RWPE2 (cell line): ENCODE measurements at regions not wholly inside any gene's neighbourhood (a gene's known extent, or its start where the extent isn't known, plus 50 kb on each side); places are given as distances from the start of the nearest gene placed in this dataset.
"Not testable (repeated sequence)": the region's sequence is repeated elsewhere in the genome, so short reads cannot be mapped to it uniquely, and the experiment has no call there.

Experiments used
- ATAC-seq: fragments of 200-7000 bp; cut with Tn5 transposase; 3 replicates; pipeline ENCODE4 v1.9.1; 2021; ENCODE audit warnings: low read depth
- DNase-seq: peaks from one replicate; pipeline ENCODE4 v3.0.0-alpha.2; 2020; ENCODE audit warnings: low spot score
- H3K27ac ChIP-seq: fragments of 450-650 bp; 2 replicates; pipeline ENCODE4 v1.5.1; 2017; ENCODE audit warnings: mild to moderate bottlenecking; ENCODE audit not compliant: poor library complexity, severe bottlenecking
- H3K27me3 ChIP-seq: fragments of 250-450 bp; sonication (Bioruptor Pico); 2 replicates; pipeline ENCODE4 v1.5.1; 2021; ENCODE audit warnings: mild to moderate bottlenecking, moderate library complexity; ENCODE audit not compliant: insufficient read depth, poor library complexity, severe bottlenecking
- H3K36me3 ChIP-seq: fragments of 250-450 bp; sonication (Bioruptor Pico); 2 replicates; pipeline ENCODE4 v1.5.1; 2020; ENCODE audit warnings: low read depth, mild to moderate bottlenecking, moderate library complexity
- H3K4me1 ChIP-seq: fragments of 250-450 bp; sonication (Bioruptor Pico); 2 replicates; pipeline ENCODE4 v1.5.1; 2021; ENCODE audit warnings: mild to moderate bottlenecking, moderate library complexity; ENCODE audit not compliant: insufficient read depth, poor library complexity, severe bottlenecking
- H3K4me3 ChIP-seq: fragments of 250-450 bp; sonication (Bioruptor Pico); 2 replicates; pipeline ENCODE4 v1.5.1; 2021; ENCODE audit warnings: mild to moderate bottlenecking, moderate library complexity; ENCODE audit not compliant: severe bottlenecking
- H3K9me3 ChIP-seq: fragments of 250-450 bp; sonication (Bioruptor Pico); 2 replicates; pipeline ENCODE4 v1.5.1; 2021; ENCODE audit warnings: mild to moderate bottlenecking, moderate library complexity; ENCODE audit not compliant: severe bottlenecking
- TF ChIP-seq, protein P1 (sequence below): fragments of 450-650 bp; IDR thresholded peaks from one replicate; pipeline ENCODE4 v1.5.1; 2017; ENCODE audit warnings: mild to moderate bottlenecking, moderate library complexity; ENCODE audit not compliant: poor library complexity, severe bottlenecking

- no peaks in the 10 kb centered on the region for H3K27me3 ChIP-seq
- H3K4me1 ChIP-seq: no peaks in the 10 kb centered on the region
- TF ChIP-seq, protein P1, sequence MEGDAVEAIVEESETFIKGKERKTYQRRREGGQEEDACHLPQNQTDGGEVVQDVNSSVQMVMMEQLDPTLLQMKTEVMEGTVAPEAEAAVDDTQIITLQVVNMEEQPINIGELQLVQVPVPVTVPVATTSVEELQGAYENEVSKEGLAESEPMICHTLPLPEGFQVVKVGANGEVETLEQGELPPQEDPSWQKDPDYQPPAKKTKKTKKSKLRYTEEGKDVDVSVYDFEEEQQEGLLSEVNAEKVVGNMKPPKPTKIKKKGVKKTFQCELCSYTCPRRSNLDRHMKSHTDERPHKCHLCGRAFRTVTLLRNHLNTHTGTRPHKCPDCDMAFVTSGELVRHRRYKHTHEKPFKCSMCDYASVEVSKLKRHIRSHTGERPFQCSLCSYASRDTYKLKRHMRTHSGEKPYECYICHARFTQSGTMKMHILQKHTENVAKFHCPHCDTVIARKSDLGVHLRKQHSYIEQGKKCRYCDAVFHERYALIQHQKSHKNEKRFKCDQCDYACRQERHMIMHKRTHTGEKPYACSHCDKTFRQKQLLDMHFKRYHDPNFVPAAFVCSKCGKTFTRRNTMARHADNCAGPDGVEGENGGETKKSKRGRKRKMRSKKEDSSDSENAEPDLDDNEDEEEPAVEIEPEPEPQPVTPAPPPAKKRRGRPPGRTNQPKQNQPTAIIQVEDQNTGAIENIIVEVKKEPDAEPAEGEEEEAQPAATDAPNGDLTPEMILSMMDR: no peak
- H3K4me3 ChIP-seq: no peak overlapping the region
- H3K9me3 ChIP-seq: no peaks in the 10 kb centered on the region
- H3K36me3 ChIP-seq: no peaks in the 10 kb centered on the region
- DNase-seq: no peak
- ATAC-seq: no peak
- no peak overlapping the region for H3K27ac ChIP-seq
Measured at GRCh38 chr1:90864681-90865080, 147.6 kb upstream of the BARHL2 start.

DNA sequence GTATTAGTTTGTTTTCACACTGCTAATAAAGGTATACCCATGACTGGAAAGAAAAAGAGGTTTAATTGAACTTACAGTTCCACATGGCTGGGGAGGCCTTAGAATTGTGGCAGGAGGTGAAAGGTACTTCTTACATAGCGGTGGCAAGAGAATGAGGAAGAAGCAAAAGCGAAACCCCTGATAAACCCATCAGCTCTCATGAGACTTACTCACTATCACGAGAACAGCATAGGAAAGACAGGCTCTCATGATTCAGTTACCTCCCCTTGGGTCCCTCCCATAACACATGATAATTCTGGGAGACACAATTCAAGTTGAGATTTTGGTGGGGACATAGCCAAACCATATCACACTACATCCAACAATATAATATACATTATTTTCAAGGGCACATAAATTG lies 145.7 kb upstream of the BARHL2 start:
- DNase-seq (no peak), ATAC-seq (no peak)
- no peaks in the 10 kb centered on the region for H3K4me1 ChIP-seq
- H3K27me3 ChIP-seq: no peaks in the 10 kb centered on the region
- no peaks in the 10 kb centered on the region for H3K9me3 ChIP-seq
- TF ChIP-seq, protein P1: no peak
- no peak overlapping the region for H3K27ac ChIP-seq
- H3K4me3 ChIP-seq: no peak overlapping the region
- H3K36me3 ChIP-seq: no peaks in the 10 kb centered on the region

DNA sequence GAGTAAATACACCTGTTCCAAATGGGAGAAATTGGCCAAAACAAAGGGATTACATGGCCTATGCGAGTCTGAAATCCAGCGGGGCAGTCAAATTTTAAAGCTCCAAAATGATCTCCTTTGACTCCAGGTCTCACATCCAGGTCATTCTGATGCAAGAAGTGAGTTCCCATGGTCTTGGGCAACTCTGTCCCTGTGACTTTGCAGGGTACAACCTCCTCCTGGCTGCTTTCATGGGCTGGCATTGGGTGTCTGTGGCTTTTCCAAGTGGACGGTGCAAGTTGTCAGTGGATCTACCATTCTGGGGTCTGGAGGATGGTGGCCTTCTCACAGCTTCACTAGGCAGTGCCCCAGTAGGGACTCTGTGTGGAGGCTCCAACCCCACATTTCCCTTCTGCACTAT lies 144.3 kb upstream of the BARHL2 start:
- not testable (repeated sequence) for H3K4me1 ChIP-seq, H3K9me3 ChIP-seq, H3K36me3 ChIP-seq, ATAC-seq, DNase-seq, H3K27ac ChIP-seq, H3K27me3 ChIP-seq, H3K4me3 ChIP-seq

- H3K27ac ChIP-seq: no peak overlapping the region
- H3K27me3 ChIP-seq: no peaks in the 10 kb centered on the region
- H3K4me1 ChIP-seq: no peaks in the 10 kb centered on the region
- TF ChIP-seq, protein P1: no peak
- no peaks in the 10 kb centered on the region for H3K9me3 ChIP-seq
- DNase-seq (no peak), ATAC-seq (no peak)
- no peak overlapping the region for H3K4me3 ChIP-seq
- H3K36me3 ChIP-seq: no peaks in the 10 kb centered on the region
Measured at GRCh38 chr1:90856463-90857007, 139.4 kb upstream of the BARHL2 start.

DNA sequence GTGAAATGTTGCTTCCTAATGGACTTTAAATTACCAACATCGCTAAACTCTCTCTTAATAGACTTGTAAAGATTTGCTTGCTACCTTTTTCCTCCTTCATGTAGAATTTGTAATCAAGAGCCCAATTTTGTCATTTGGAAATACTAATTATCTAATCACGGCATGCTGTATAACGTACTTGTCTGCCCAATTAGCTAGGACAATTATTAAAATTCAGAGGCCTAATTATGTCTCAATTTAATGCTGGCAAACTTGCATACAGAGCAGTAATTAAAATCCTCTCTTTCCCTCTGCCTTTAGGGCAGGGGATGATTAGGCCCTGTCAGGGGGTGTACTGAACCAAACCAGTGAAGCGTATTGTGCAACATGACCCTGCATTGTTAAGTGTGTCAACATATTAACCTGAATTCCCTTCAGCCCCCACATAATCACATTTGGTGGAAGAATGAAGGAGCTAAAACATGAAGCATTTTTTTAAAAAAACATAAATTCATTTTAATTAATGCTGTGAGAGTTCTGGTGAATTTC lies 137.4 kb upstream of the BARHL2 start:
- H3K4me1 ChIP-seq: no peaks in the 10 kb centered on the region
- TF ChIP-seq, protein P1: no peak
- H3K36me3 ChIP-seq: no peaks in the 10 kb centered on the region
- DNase-seq: no peak
- peaks cover 6% of the 10 kb centered on the region for H3K27me3 ChIP-seq
- no peak overlapping the region for H3K27ac ChIP-seq
- no peak overlapping the region for H3K4me3 ChIP-seq
- H3K9me3 ChIP-seq: no peaks in the 10 kb centered on the region
- ATAC-seq: no peak
